ENCODE measurements at regions not wholly inside any gene's neighbourhood (a gene's known extent, or its start where the extent isn't known, plus 50 kb on each side); places are given as distances from the start of the nearest gene placed in this dataset.

DNA sequence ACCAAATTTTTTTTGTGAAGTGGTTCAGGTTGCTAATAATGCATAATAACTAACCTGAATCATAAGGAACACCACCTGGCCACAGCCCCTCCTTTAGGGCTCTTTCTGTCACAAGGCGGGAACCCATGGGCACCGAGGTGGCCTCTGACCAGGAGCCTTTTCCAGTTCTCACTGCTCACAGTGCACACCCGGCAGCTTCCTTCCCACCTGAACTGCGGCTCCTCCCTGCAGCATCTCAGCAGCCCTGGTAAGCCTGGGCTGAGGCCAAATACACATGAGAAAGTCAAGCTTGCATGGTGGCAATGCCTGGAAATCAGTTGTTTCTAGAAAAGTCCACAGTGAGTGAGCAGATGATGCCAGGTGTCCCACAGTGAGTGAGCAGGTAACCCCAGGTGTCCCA lies 77.6 kb upstream of the SNTG2 start:
- H3K27ac ChIP-seq, result no peak overlapping the region
- no peak for DNase-seq
- H3K4me3 ChIP-seq, result no peak overlapping the region
- H3K9me3 ChIP-seq, result no peaks in the 10 kb centered on the region
- intact Hi-C loops (cut with DNase I), result no loop called here
- no peaks in the 10 kb centered on the region for H3K4me1 ChIP-seq (ENCODE audit: insufficient read depth)
- no peaks in the 10 kb centered on the region for H3K27me3 ChIP-seq
- no peaks in the 10 kb centered on the region for H3K36me3 ChIP-seq
- whole genome bisulfite sequencing, 3 donors, result 87 to 97% (median 94%) methylated on average over 4 of the region's 4 CpGs
- TF ChIP-seq EP300 (IDR thresholded peaks at IDR 0.05), result no peak
- TF ChIP-seq POLR2A (IDR thresholded peaks at IDR 0.05), result no peak
- TF ChIP-seq, protein P1, sequence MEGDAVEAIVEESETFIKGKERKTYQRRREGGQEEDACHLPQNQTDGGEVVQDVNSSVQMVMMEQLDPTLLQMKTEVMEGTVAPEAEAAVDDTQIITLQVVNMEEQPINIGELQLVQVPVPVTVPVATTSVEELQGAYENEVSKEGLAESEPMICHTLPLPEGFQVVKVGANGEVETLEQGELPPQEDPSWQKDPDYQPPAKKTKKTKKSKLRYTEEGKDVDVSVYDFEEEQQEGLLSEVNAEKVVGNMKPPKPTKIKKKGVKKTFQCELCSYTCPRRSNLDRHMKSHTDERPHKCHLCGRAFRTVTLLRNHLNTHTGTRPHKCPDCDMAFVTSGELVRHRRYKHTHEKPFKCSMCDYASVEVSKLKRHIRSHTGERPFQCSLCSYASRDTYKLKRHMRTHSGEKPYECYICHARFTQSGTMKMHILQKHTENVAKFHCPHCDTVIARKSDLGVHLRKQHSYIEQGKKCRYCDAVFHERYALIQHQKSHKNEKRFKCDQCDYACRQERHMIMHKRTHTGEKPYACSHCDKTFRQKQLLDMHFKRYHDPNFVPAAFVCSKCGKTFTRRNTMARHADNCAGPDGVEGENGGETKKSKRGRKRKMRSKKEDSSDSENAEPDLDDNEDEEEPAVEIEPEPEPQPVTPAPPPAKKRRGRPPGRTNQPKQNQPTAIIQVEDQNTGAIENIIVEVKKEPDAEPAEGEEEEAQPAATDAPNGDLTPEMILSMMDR (IDR thresholded peaks at IDR 0.05), result no peak

DNA sequence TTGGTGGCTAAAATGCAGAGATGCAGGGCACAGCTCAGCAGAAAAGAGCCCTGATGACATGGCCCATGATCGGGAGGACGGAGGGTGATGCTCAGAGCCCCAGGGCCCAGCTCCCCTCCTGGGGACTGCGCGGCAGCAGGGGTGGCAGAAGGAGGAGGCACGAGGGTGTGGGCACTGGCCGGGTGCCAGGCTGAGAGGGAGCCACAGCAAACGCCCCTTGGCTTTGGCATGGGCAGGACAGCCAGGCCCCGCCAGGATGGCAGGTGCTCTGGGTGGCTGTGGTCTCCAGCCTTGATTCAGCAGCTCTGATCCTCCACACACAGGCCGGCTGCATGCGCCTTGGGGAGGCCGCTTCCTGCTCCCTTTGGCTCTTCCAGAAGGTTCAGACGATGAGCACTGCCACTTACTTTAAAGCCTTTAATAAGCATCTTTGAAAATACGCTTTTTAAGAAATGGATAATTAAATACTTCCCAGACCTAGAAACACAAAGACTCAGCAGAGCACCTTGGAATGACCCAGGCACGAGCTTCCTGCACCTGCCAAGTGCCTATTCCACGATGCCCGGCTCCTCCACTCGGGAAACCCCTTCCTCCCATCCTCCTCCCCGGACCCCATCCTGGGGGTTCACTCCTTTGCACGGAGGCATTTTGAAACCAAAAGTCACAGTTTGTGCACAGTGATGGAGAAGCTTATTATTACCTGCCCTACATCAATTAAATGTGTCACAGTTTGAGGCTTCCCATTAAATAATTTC lies 78.5 kb upstream of the SNTG2 start:
- WGBS, 3 donors, result 79 to 83% (median 81%) methylated on average over 19 of the region's 19 CpGs
- TF ChIP-seq EP300 (IDR thresholded peaks at IDR 0.05) (no peak), POLR2A (IDR thresholded peaks at IDR 0.05) (no peak)
- TF ChIP-seq, protein P1 (IDR thresholded peaks at IDR 0.05), result no peak
- no peak for DNase-seq
- Histone ChIP-seq H3K27ac (no peak overlapping the region), H3K36me3 (no peaks in the 10 kb centered on the region), H3K4me3 (no peak overlapping the region), H3K9me3 (no peaks in the 10 kb centered on the region), H3K4me1 (ENCODE audit: insufficient read depth) (no peaks in the 10 kb centered on the region), H3K27me3 (no peaks in the 10 kb centered on the region)
- intact Hi-C loops (cut with DNase I), result no loop called here

DNA sequence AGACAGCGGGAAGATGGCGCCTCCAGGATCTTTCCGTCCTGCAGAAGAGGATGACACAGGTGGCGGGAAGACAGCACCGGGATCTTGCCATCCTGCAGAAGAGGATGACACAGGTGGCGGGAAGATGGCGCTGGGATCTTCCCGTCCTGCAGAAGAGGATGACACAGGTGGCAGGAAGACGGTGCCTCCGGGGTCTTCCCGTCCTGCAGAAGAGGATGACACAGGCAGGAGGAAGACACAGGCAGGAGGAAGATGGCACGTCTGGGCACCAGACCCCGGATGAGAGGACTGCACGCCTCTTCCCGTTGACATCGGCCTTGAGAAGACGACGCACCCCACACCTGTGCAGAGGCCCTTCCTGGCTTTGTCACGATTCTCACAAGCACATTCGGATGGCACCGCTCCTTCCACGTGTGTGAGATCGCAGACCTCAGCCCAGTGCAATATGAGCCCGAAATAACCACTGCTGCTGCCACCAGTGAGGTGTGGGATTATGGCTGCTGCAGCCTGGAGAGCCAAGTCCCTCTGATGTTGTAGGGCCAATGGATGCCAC lies 79.4 kb upstream of the SNTG2 start:
- intact Hi-C loops (cut with DNase I), result no loop called here
- no peak overlapping the region for H3K27ac ChIP-seq
- H3K4me1 ChIP-seq (ENCODE audit: insufficient read depth), result no peaks in the 10 kb centered on the region
- TF ChIP-seq POLR2A (IDR thresholded peaks at IDR 0.05), result no peak
- no peak for TF ChIP-seq EP300 (IDR thresholded peaks at IDR 0.05)
- TF ChIP-seq, protein P1 (IDR thresholded peaks at IDR 0.05), result no peak
- H3K9me3 ChIP-seq, result no peaks in the 10 kb centered on the region
- 84 to 90% (median 87%) methylated on average over 24 of the region's 24 CpGs for WGBS, 3 donors
- no peak for DNase-seq
- no peak overlapping the region for H3K4me3 ChIP-seq
- no peaks in the 10 kb centered on the region for H3K36me3 ChIP-seq
- no peaks in the 10 kb centered on the region for H3K27me3 ChIP-seq

DNA sequence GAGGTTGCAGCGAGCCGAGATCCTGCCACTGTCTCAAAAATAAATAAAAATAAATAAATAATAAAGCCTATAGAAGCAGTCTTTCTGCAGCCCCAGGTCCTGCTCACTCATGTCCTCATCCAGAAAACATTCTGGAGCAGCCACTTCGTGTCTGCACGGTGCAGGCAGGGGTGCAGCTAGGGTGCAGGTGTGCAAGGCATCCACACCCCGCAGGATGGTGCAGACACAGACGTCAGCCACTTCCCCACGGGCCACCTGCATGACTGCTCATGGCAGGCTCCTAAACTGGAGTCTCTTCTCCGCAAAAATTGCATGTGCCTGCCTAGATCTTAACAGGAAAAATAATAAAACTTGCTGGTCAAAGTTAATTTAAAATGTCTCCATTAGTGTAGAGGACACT lies 80.2 kb upstream of the SNTG2 start:
- no peaks in the 10 kb centered on the region for H3K36me3 ChIP-seq
- no peaks in the 10 kb centered on the region for H3K27me3 ChIP-seq
- intact Hi-C loops (cut with DNase I), result no loop called here

More for the DNA sequence above, 80.2 kb upstream of the SNTG2 start:
- 85% methylated on average over 8 of the region's 8 CpGs for WGBS, 3 donors
- Histone ChIP-seq H3K4me1 (ENCODE audit: insufficient read depth) (no peaks in the 10 kb centered on the region), H3K9me3 (no peaks in the 10 kb centered on the region), H3K4me3 (no peak overlapping the region), H3K27ac (no peak overlapping the region)
- no peak for DNase-seq
- TF ChIP-seq EP300 (IDR thresholded peaks at IDR 0.05), result no peak
- no peak for TF ChIP-seq POLR2A (IDR thresholded peaks at IDR 0.05)
- TF ChIP-seq, protein P1 (IDR thresholded peaks at IDR 0.05), result no peak

Measured in ovary (tissue), 7 donors.